HS-5 (cell line): ENCODE measurements at regions not wholly inside any gene's neighbourhood (a gene's known extent, or its start where the extent isn't known, plus 50 kb on each side); places are given as distances from the start of the nearest gene placed in this dataset.

Source experiments
- DNase-seq: peaks from one replicate; pipeline ENCODE4 v3.0.0-alpha.2; 2012; ENCODE audit warnings: low read depth

GRCh38 chr4:152021788-152022438 is 261.1 kb upstream of the GATB start:
- no peak for DNase-seq

GRCh38 chr4:152020073-152020472 is 259.3 kb upstream of the GATB start:
- DNase-seq, result no peak

- no peak for DNase-seq
Observed at GRCh38 chr4:152016303-152016620, 255.5 kb upstream of the GATB start.

- DNase-seq, result no peak
Observed at GRCh38 chr4:152015597-152016302, 254.9 kb upstream of the GATB start.

GRCh38 chr4:152014280-152014679 is 253.5 kb upstream of the GATB start:
- no peak for DNase-seq

- no peak for DNase-seq
Observed at GRCh38 chr4:152011469-152011868, 250.7 kb upstream of the GATB start.

GRCh38 chr4:152010710-152011079 is 249.9 kb upstream of the GATB start:
- no peak for DNase-seq

- no peak for DNase-seq
Observed at GRCh38 chr4:152009983-152010709, 249.3 kb upstream of the GATB start.

- no peak for DNase-seq
Observed at GRCh38 chr4:152009031-152009670, 248.3 kb upstream of the GATB start.

- no peak for DNase-seq
Observed at GRCh38 chr4:152007111-152007510, 246.3 kb upstream of the GATB start.

- DNase-seq, result no peak
Observed at GRCh38 chr4:152004801-152005200, 244.0 kb upstream of the GATB start.

GRCh38 chr4:152000518-152000917 is 239.7 kb upstream of the GATB start:
- no peak for DNase-seq

- DNase-seq, result no peak
Observed at GRCh38 chr4:151998723-151999122, 237.9 kb upstream of the GATB start.

GRCh38 chr4:151997461-151997860 is 236.7 kb upstream of the GATB start:
- no peak for DNase-seq

- no peak for DNase-seq
Observed at GRCh38 chr4:151994429-151994828, 233.6 kb upstream of the GATB start.

- DNase-seq, result no peak
Observed at GRCh38 chr4:151993521-151993920, 232.7 kb upstream of the GATB start.

- DNase-seq, result no peak
Observed at GRCh38 chr4:151992332-151993154, 231.7 kb upstream of the GATB start.

GRCh38 chr4:151991884-151992167 is 231.0 kb upstream of the GATB start:
- no peak for DNase-seq

- no peak for DNase-seq
Observed at GRCh38 chr4:151991001-151991883, 230.4 kb upstream of the GATB start.

GRCh38 chr4:151990201-151990600 is 229.4 kb upstream of the GATB start:
- DNase-seq, result peak; percentile 87

GRCh38 chr4:151988591-151988990 is 227.8 kb upstream of the GATB start:
- no peak for DNase-seq
